ENCODE measurements at regions not wholly inside any gene's neighbourhood (a gene's known extent, or its start where the extent isn't known, plus 50 kb on each side); places are given as distances from the start of the nearest gene placed in this dataset.

- ChIA-PET POLR2A (no interaction called here), CTCF (no interaction called here)
- ATAC-seq (ENCODE audit: low read depth): no peak
- no peak for TF ChIP-seq CTCF (IDR thresholded peaks at IDR 0.05)
- Mint-ChIP-seq H3K4me1 (no peaks in the 10 kb centered on the region), H3K27ac (no peak overlapping the region), H3K36me3 (ENCODE audit: low read depth) (no peaks in the 10 kb centered on the region), H3K9me3 (no peaks in the 10 kb centered on the region), H3K27me3 (no peaks in the 10 kb centered on the region), H3K4me3 (no peak overlapping the region)
- DNase-seq: no peak
- intact Hi-C loops (cut with micrococcal nuclease): no loop called here
Observed at GRCh38 chr11:129636926-129637325, 178.7 kb upstream of the TMEM45B start.

- ATAC-seq (ENCODE audit: low read depth): no peak
- no peaks in the 10 kb centered on the region for H3K36me3 Mint-ChIP-seq (ENCODE audit: low read depth)
- H3K9me3 Mint-ChIP-seq: no peaks in the 10 kb centered on the region
- H3K27me3 Mint-ChIP-seq: peaks cover 2% of the 10 kb centered on the region
- H3K4me3 Mint-ChIP-seq: no peak overlapping the region
- ChIA-PET CTCF (no interaction called here), POLR2A (no interaction called here)
- no peaks in the 10 kb centered on the region for H3K4me1 Mint-ChIP-seq
- TF ChIP-seq CTCF (IDR thresholded peaks at IDR 0.05): no peak
- intact Hi-C loops (cut with micrococcal nuclease): no loop called here
- no peak overlapping the region for H3K27ac Mint-ChIP-seq
- no peak for DNase-seq
Observed at GRCh38 chr11:129637473-129637872, 178.2 kb upstream of the TMEM45B start.

- Mint-ChIP-seq H3K27me3 (peaks cover 2% of the 10 kb centered on the region), H3K9me3 (no peaks in the 10 kb centered on the region), H3K4me3 (no peak overlapping the region), H3K4me1 (no peaks in the 10 kb centered on the region), H3K27ac (no peak overlapping the region), H3K36me3 (ENCODE audit: low read depth) (no peaks in the 10 kb centered on the region)
- intact Hi-C loops (cut with micrococcal nuclease): no loop called here
- no peak for TF ChIP-seq CTCF (IDR thresholded peaks at IDR 0.05)
- ATAC-seq (ENCODE audit: low read depth) (no peak), DNase-seq (no peak)
- CTCF ChIA-PET: no interaction called here
- POLR2A ChIA-PET: no interaction called here
Observed at GRCh38 chr11:129637983-129638776, 177.5 kb upstream of the TMEM45B start.

- no peak for ATAC-seq (ENCODE audit: low read depth)
- intact Hi-C loops (cut with micrococcal nuclease): no loop called here
- no peak for TF ChIP-seq CTCF (IDR thresholded peaks at IDR 0.05)
- DNase-seq: no peak
- H3K9me3 Mint-ChIP-seq: no peaks in the 10 kb centered on the region
- no peak overlapping the region for H3K4me3 Mint-ChIP-seq
- H3K4me1 Mint-ChIP-seq: no peaks in the 10 kb centered on the region
- CTCF ChIA-PET: no interaction called here
- H3K27me3 Mint-ChIP-seq: peaks cover 2% of the 10 kb centered on the region
- no peaks in the 10 kb centered on the region for H3K36me3 Mint-ChIP-seq (ENCODE audit: low read depth)
- no peak overlapping the region for H3K27ac Mint-ChIP-seq
- POLR2A ChIA-PET: no interaction called here
Observed at GRCh38 chr11:129639300-129639699, 176.3 kb upstream of the TMEM45B start.

- intact Hi-C loops (cut with micrococcal nuclease): no loop called here
- Mint-ChIP-seq H3K4me1 (no peaks in the 10 kb centered on the region), H3K36me3 (ENCODE audit: low read depth) (no peaks in the 10 kb centered on the region), H3K27ac (no peak overlapping the region), H3K4me3 (no peak overlapping the region), H3K9me3 (no peaks in the 10 kb centered on the region), H3K27me3 (peaks cover 2% of the 10 kb centered on the region)
- ATAC-seq (ENCODE audit: low read depth) (no peak), DNase-seq (no peak)
- ChIA-PET POLR2A (no interaction called here), CTCF (no interaction called here)
- no peak for TF ChIP-seq CTCF (IDR thresholded peaks at IDR 0.05)
Observed at GRCh38 chr11:129640671-129641070, 175.0 kb upstream of the TMEM45B start.

Data from activated B cell treated with CpG ODN at 0.5 μM for 24 hours (primary cell).